ENCODE measurements at regions not wholly inside any gene's neighbourhood (a gene's known extent, or its start where the extent isn't known, plus 50 kb on each side); places are given as distances from the start of the nearest gene placed in this dataset.

DNA sequence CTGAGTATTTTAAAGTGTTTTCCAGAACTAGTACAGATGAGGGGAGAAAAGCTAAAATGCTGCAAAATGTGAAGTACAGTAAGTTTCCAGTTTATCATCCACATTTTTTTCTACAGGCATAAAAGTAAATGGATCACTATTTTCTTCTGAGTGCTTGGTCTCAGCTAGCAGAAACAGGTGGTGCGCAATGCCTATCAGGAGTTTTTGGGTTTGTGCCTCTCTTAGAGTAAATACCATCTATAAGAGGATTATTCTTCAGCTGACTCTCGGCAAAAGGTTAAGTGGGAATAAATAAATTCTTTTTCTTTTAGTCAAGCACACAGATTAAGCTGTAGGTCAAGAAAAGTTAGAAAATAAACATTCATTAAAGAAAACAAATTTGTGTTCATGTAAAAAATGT lies 1027.7 kb downstream of the PLOD2 start:
- H2AFZ ChIP-seq (ENCODE audit: low read length), result no peak overlapping the region
- H4K20me1 ChIP-seq (ENCODE audit: control insufficient read depth, extremely low read depth, insufficient read depth, low read length), result no peaks in the 10 kb centered on the region
- DNase-seq (ENCODE audit: low read depth in 2 of 2), result no peak
- H3K9me3 ChIP-seq (ENCODE audit: control insufficient read depth, insufficient read depth, low read depth, low read length), result no peaks in the 10 kb centered on the region
- no peaks in the 10 kb centered on the region for H3K79me2 ChIP-seq (ENCODE audit: control insufficient read depth, insufficient read depth, low read length)
- H3K4me1 ChIP-seq (ENCODE audit: control insufficient read depth, extremely low read depth, insufficient read depth, low read length), result no peaks in the 10 kb centered on the region
- TF ChIP-seq EZH2 (IDR thresholded peaks at IDR 0.05; ENCODE audit: low read length, missing control alignments), result no peak
- TF ChIP-seq, protein P1, sequence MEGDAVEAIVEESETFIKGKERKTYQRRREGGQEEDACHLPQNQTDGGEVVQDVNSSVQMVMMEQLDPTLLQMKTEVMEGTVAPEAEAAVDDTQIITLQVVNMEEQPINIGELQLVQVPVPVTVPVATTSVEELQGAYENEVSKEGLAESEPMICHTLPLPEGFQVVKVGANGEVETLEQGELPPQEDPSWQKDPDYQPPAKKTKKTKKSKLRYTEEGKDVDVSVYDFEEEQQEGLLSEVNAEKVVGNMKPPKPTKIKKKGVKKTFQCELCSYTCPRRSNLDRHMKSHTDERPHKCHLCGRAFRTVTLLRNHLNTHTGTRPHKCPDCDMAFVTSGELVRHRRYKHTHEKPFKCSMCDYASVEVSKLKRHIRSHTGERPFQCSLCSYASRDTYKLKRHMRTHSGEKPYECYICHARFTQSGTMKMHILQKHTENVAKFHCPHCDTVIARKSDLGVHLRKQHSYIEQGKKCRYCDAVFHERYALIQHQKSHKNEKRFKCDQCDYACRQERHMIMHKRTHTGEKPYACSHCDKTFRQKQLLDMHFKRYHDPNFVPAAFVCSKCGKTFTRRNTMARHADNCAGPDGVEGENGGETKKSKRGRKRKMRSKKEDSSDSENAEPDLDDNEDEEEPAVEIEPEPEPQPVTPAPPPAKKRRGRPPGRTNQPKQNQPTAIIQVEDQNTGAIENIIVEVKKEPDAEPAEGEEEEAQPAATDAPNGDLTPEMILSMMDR (conservative IDR thresholded peaks at IDR 0.05 in 1 of 2, IDR thresholded peaks at IDR 0.05 in 1 of 2; ENCODE audit: low read depth in 1 of 2, low read length in 2 of 2), result no peak
- H3K36me3 ChIP-seq (ENCODE audit: control insufficient read depth, insufficient read depth, low read length), result no peaks in the 10 kb centered on the region
- no peak overlapping the region for H3K4me2 ChIP-seq (ENCODE audit: extremely low read depth, insufficient read depth, low read length)
- H3K4me3 ChIP-seq (replicated peaks in 1 of 4; ENCODE audit: control extremely low read depth in 1 of 4, insufficient read depth in 1 of 4, low read depth in 3 of 4, low read length in 4 of 4), result no peak overlapping the region
- no peak overlapping the region for H3K27ac ChIP-seq (ENCODE audit: insufficient read depth, low read length)
- H3K9ac ChIP-seq (ENCODE audit: insufficient read depth, low read length), result no peak overlapping the region
- no peaks in the 10 kb centered on the region for H3K27me3 ChIP-seq (ENCODE audit: control insufficient read depth, insufficient read depth, low read length)

DNA sequence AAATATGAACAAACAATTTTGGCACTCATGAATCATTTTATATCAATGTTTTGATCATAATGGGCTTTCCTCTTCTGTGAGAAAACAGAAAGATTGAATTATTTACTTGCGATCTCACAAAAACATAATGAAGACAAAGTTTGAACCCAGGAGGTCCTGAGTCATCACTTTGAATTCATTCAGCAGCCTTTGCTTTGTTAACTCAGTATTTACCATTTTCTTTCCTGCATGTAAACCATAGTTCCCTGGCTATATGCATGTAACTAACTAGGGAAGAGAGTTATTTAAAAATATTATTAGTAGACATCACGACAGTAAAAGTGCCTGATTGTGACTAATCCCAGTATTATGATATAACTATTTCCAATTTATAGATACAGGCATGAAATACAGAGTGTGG lies 1026.2 kb downstream of the PLOD2 start:
- H3K4me3 ChIP-seq (replicated peaks in 1 of 4; ENCODE audit: control extremely low read depth in 1 of 4, insufficient read depth in 1 of 4, low read depth in 3 of 4, low read length in 4 of 4), result no peak overlapping the region
- no peaks in the 10 kb centered on the region for H3K36me3 ChIP-seq (ENCODE audit: control insufficient read depth, insufficient read depth, low read length)
- no peak overlapping the region for H3K27ac ChIP-seq (ENCODE audit: insufficient read depth, low read length)
- no peaks in the 10 kb centered on the region for H3K4me1 ChIP-seq (ENCODE audit: control insufficient read depth, extremely low read depth, insufficient read depth, low read length)
- no peak overlapping the region for H3K9ac ChIP-seq (ENCODE audit: insufficient read depth, low read length)
- H4K20me1 ChIP-seq (ENCODE audit: control insufficient read depth, extremely low read depth, insufficient read depth, low read length), result no peaks in the 10 kb centered on the region
- H3K4me2 ChIP-seq (ENCODE audit: extremely low read depth, insufficient read depth, low read length), result no peak overlapping the region
- TF ChIP-seq, protein P1 (conservative IDR thresholded peaks at IDR 0.05 in 1 of 2, IDR thresholded peaks at IDR 0.05 in 1 of 2; ENCODE audit: low read depth in 1 of 2, low read length in 2 of 2), result no peak
- no peak for TF ChIP-seq EZH2 (IDR thresholded peaks at IDR 0.05; ENCODE audit: low read length, missing control alignments)
- no peaks in the 10 kb centered on the region for H3K79me2 ChIP-seq (ENCODE audit: control insufficient read depth, insufficient read depth, low read length)
- no peaks in the 10 kb centered on the region for H3K9me3 ChIP-seq (ENCODE audit: control insufficient read depth, insufficient read depth, low read depth, low read length)
- H3K27me3 ChIP-seq (ENCODE audit: control insufficient read depth, insufficient read depth, low read length), result no peaks in the 10 kb centered on the region
- H2AFZ ChIP-seq (ENCODE audit: low read length), result no peak overlapping the region
- no peak for DNase-seq (ENCODE audit: low read depth in 2 of 2)

DNA sequence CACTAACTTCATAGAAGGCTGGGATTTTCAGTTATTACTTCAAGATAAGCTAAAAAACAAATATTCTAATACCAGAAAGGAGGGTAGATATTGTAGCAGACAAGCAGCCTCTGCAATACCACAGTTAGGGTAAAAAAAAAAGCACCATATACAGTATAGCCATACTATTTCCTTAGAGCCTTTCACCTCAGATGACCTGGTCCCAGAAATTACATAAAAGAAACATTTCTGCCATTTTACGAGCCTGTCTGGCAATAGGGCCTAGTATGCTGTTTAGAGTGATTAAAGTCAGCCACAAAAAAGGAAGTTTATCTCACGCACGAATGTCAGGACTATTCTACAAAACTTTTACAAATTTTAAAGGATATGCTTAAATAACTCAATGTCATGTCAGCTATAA lies 1016.6 kb downstream of the PLOD2 start:
- H3K27ac ChIP-seq (ENCODE audit: insufficient read depth, low read length), result no peak overlapping the region
- H3K36me3 ChIP-seq (ENCODE audit: control insufficient read depth, insufficient read depth, low read length), result no peaks in the 10 kb centered on the region
- H3K79me2 ChIP-seq (ENCODE audit: control insufficient read depth, insufficient read depth, low read length), result no peaks in the 10 kb centered on the region
- no peaks in the 10 kb centered on the region for H3K4me1 ChIP-seq (ENCODE audit: control insufficient read depth, extremely low read depth, insufficient read depth, low read length)
- no peak overlapping the region for H3K4me2 ChIP-seq (ENCODE audit: extremely low read depth, insufficient read depth, low read length)
- no peaks in the 10 kb centered on the region for H4K20me1 ChIP-seq (ENCODE audit: control insufficient read depth, extremely low read depth, insufficient read depth, low read length)
- H2AFZ ChIP-seq (ENCODE audit: low read length), result no peak overlapping the region
- no peaks in the 10 kb centered on the region for H3K27me3 ChIP-seq (ENCODE audit: control insufficient read depth, insufficient read depth, low read length)
- no peak overlapping the region for H3K4me3 ChIP-seq (replicated peaks in 1 of 4; ENCODE audit: control extremely low read depth in 1 of 4, insufficient read depth in 1 of 4, low read depth in 3 of 4, low read length in 4 of 4)
- no peaks in the 10 kb centered on the region for H3K9me3 ChIP-seq (ENCODE audit: control insufficient read depth, insufficient read depth, low read depth, low read length)
- TF ChIP-seq EZH2 (IDR thresholded peaks at IDR 0.05; ENCODE audit: low read length, missing control alignments), result no peak
- TF ChIP-seq, protein P1 (conservative IDR thresholded peaks at IDR 0.05 in 1 of 2, IDR thresholded peaks at IDR 0.05 in 1 of 2; ENCODE audit: low read depth in 1 of 2, low read length in 2 of 2), result no peak
- H3K9ac ChIP-seq (ENCODE audit: insufficient read depth, low read length), result no peak overlapping the region
- DNase-seq (ENCODE audit: low read depth in 2 of 2), result no peak
